GM23338 (cell line): ENCODE measurements at regions not wholly inside any gene's neighbourhood (a gene's known extent, or its start where the extent isn't known, plus 50 kb on each side); places are given as distances from the start of the nearest gene placed in this dataset.

Experiments used
- ATAC-seq: fragments of 200-7000 bp; cut with Tn5 transposase; 3 replicates; pipeline ENCODE4 v1.9.1; 2020
- DNase-seq: peaks from one replicate; pipeline ENCODE4 v3.0.0-alpha.2; 2015; ENCODE audit warnings: low spot score
- H2AFZ ChIP-seq: fragments of 200-600 bp; sonication (generic); 2 replicates; pipeline ENCODE4 v1.8.0; 2016; ENCODE audit warnings: antibody characterized with exemption, mild to moderate bottlenecking, moderate library complexity
- H3F3A ChIP-seq: fragments of 200-600 bp; sonication (generic); replicated peaks from 2 replicates; pipeline ENCODE4 v1.8.0; 2017; ENCODE audit warnings: antibody characterized with exemption, mixed run types, low read depth
- H3K27ac ChIP-seq: fragments of 200-600 bp; sonication (generic); 2 replicates; pipeline ENCODE4 v1.6.1; 2016; ENCODE audit warnings: low read depth
- H3K27me3 ChIP-seq: fragments of 200-600 bp; sonication (generic); 2 replicates; pipeline ENCODE4 v1.8.0; 2016; ENCODE audit warnings: mild to moderate bottlenecking, mixed run types, moderate library complexity; ENCODE audit not compliant: insufficient read depth
- H3K36me3 ChIP-seq: fragments of 200-600 bp; sonication (generic); 2 replicates; pipeline ENCODE4 v1.8.0; 2016; ENCODE audit warnings: mild to moderate bottlenecking; ENCODE audit not compliant: insufficient read depth
- H3K4me1 ChIP-seq: fragments of 200-600 bp; sonication (generic); 2 replicates; pipeline ENCODE4 v1.8.0; 2016; ENCODE audit warnings: mild to moderate bottlenecking, moderate library complexity; ENCODE audit not compliant: insufficient read depth
- H3K4me2 ChIP-seq: fragments of 200-600 bp; sonication (generic); 2 replicates; pipeline ENCODE4 v1.7.1; 2017; ENCODE audit warnings: mixed run types
- H3K4me3 ChIP-seq: fragments of 200-600 bp; sonication (generic); 2 replicates; pipeline ENCODE4 v1.6.1; 2016; ENCODE audit warnings: mixed run types
- H3K79me2 ChIP-seq: fragments of 200-600 bp; sonication (generic); replicated peaks from 2 replicates; pipeline ENCODE4 v1.8.0; 2017; ENCODE audit warnings: mild to moderate bottlenecking; ENCODE audit not compliant: insufficient read depth
- H3K9me2 ChIP-seq: fragments of 200-600 bp; sonication (generic); 2 replicates; pipeline ENCODE4 v1.8.0; 2017; ENCODE audit not compliant: insufficient read depth
- H4K20me1 ChIP-seq: fragments of 200-600 bp; sonication (generic); replicated peaks from 2 replicates; pipeline ENCODE4 v1.8.0; 2017; ENCODE audit warnings: mild to moderate bottlenecking; ENCODE audit not compliant: insufficient read depth
- H3K27ac Mint-ChIP-seq: 2 replicates; pipeline ENCODE4 v1.8.0; 2020; ENCODE audit warnings: inconsistent platforms, mild to moderate bottlenecking, moderate library complexity, mixed read lengths
- H3K27me3 Mint-ChIP-seq: 3 replicates; pipeline ENCODE4 v1.8.0; 2022; ENCODE audit warnings: low read depth, mild to moderate bottlenecking, moderate library complexity, mixed read lengths, inconsistent platforms; ENCODE audit not compliant: insufficient read depth, poor library complexity
- H3K36me3 Mint-ChIP-seq: 3 replicates; pipeline ENCODE4 v1.8.0; 2021; ENCODE audit warnings: low read depth, mild to moderate bottlenecking, inconsistent platforms, moderate library complexity, mixed read lengths
- H3K4me1 Mint-ChIP-seq: 3 replicates; pipeline ENCODE4 v1.8.0; 2020; ENCODE audit warnings: mild to moderate bottlenecking, inconsistent platforms, mixed read lengths
- H3K4me3 Mint-ChIP-seq: 3 replicates; pipeline ENCODE4 v1.8.0; 2021; ENCODE audit warnings: moderate library complexity, mild to moderate bottlenecking, inconsistent platforms, mixed read lengths
- H3K9me3 Mint-ChIP-seq: 3 replicates; pipeline ENCODE4 v1.8.0; 2020; ENCODE audit warnings: moderate library complexity, mild to moderate bottlenecking, inconsistent platforms, mixed read lengths
- EZH2phosphoT487 ChIP-seq: fragments of 200-600 bp; sonication (generic); IDR thresholded peaks from one replicate; pipeline ENCODE4 v1.8.1; 2018; ENCODE audit warnings: antibody characterized with exemption; ENCODE audit not compliant: unreplicated experiment
- JUNB ChIP-seq: IDR thresholded peaks from one replicate; pipeline ENCODE4 v1.6.1; 2016; ENCODE audit warnings: antibody characterized with exemption; ENCODE audit not compliant: unreplicated experiment
- NANOG ChIP-seq: IDR thresholded peaks from 2 replicates; pipeline ENCODE4 v1.6.1; 2016; ENCODE audit warnings: antibody characterized with exemption, borderline replicate concordance
- REST ChIP-seq: IDR thresholded peaks from one replicate; pipeline ENCODE4 v1.6.1; 2018; ENCODE audit warnings: antibody characterized with exemption; ENCODE audit not compliant: unreplicated experiment
- ZNF331 ChIP-seq: fragments of 250-450 bp; sonication (Bioruptor Pico); IDR thresholded peaks from 2 replicates; pipeline ENCODE4 v1.5.0; 2020; ENCODE audit warnings: low read depth, mild to moderate bottlenecking, moderate library complexity
- ZNF462 ChIP-seq: fragments of 250-450 bp; sonication (Bioruptor Pico); IDR thresholded peaks from 2 replicates; pipeline ENCODE4 v1.5.0; 2020; ENCODE audit warnings: mild to moderate bottlenecking, moderate library complexity

GRCh38 chr7:26100406-26101339 is 51.3 kb upstream of the NFE2L3 start:
- peaks cover 33% of the 10 kb centered on the region for H3K4me1 Mint-ChIP-seq
- peak; percentile 46 for DNase-seq
- Histone ChIP-seq H3K4me3 (no peak overlapping the region), H3K36me3 (no peaks in the 10 kb centered on the region), H3K4me2 (peak overlapping the region; percentile 50), H3K4me1 (peaks cover 26% of the 10 kb centered on the region), H3K27me3 (no peaks in the 10 kb centered on the region), H3K9me2 (no peaks in the 10 kb centered on the region), H3K27ac (peak overlapping the region; percentile 55), H3F3A (no peaks in the 10 kb centered on the region), H3K79me2 (no peaks in the 10 kb centered on the region), H4K20me1 (no peaks in the 10 kb centered on the region), H2AFZ (peak overlapping the region; percentile 85)
- no peaks in the 10 kb centered on the region; the same call in 2 of the 3 replicates for H3K9me3 Mint-ChIP-seq
- H3K27me3 Mint-ChIP-seq = peaks cover 9% of the 10 kb centered on the region
- peak overlapping the region; percentile 90; the same call in 1 of the 2 replicates for H3K27ac Mint-ChIP-seq
- no peaks in the 10 kb centered on the region for H3K36me3 Mint-ChIP-seq
- no peak for TF ChIP-seq ZNF462 (CRISPR knock-in tag)
- TF ChIP-seq NANOG = no peak
- no peak for TF ChIP-seq EZH2phosphoT487
- TF ChIP-seq REST = no peak
- no peak for TF ChIP-seq JUNB
- no peak for TF ChIP-seq ZNF331 (CRISPR knock-in tag)
- ATAC-seq = peak; percentile 63
- H3K4me3 Mint-ChIP-seq = no peak overlapping the region
